ENCODE measurements at regions not wholly inside any gene's neighbourhood (a gene's known extent, or its start where the extent isn't known, plus 50 kb on each side); places are given as distances from the start of the nearest gene placed in this dataset.

GRCh38 chr12:23217158-23217557 lies 592.2 kb downstream of the ETNK1 start:
- Histone ChIP-seq H3K27me3 (no peaks in the 10 kb centered on the region), H3K36me3 (no peaks in the 10 kb centered on the region), H3K4me1 (peaks cover 0 to 13% (median 0%) of the 10 kb centered on the region in 3 donors), H3K4me3 (no peak overlapping the region), H3K9me3 (peaks cover 0 to 25% (median 0%) of the 10 kb centered on the region in 3 donors), H3K27ac (no peak overlapping the region)
- no peak for ATAC-seq
- TF ChIP-seq CTCF (IDR thresholded peaks at IDR 0.05): no peak
- no peak for TF ChIP-seq EP300 (IDR thresholded peaks at IDR 0.05)
- no peak for TF ChIP-seq POLR2A (IDR thresholded peaks at IDR 0.05)
- no peak for TF ChIP-seq POLR2AphosphoS5 (IDR thresholded peaks at IDR 0.05)

- Histone ChIP-seq H3K4me3 (no peak overlapping the region), H3K27ac (no peak overlapping the region), H3K36me3 (no peaks in the 10 kb centered on the region), H3K4me1 (peaks cover 0 to 8% (median 0%) of the 10 kb centered on the region in 3 donors), H3K27me3 (no peaks in the 10 kb centered on the region), H3K9me3 (peaks cover 0 to 25% (median 0%) of the 10 kb centered on the region in 3 donors)
- no peak for ATAC-seq
- TF ChIP-seq POLR2A (IDR thresholded peaks at IDR 0.05) (no peak), EP300 (IDR thresholded peaks at IDR 0.05) (no peak), POLR2AphosphoS5 (IDR thresholded peaks at IDR 0.05) (no peak), CTCF (IDR thresholded peaks at IDR 0.05) (no peak)
- WGBS, 2 donors (ENCODE audit: low coverage in 1 of 2): 89 to 96% methylated on average over 2 of the region's 2 CpGs
These were observed 592.7 kb downstream of the ETNK1 start for GRCh38 chr12:23217667-23218066.

GRCh38 chr12:23221066-23221465 lies 596.1 kb downstream of the ETNK1 start:
- Histone ChIP-seq H3K9me3 (peaks cover 0 to 7% (median 0%) of the 10 kb centered on the region in 3 donors), H3K36me3 (no peaks in the 10 kb centered on the region), H3K4me3 (no peak overlapping the region), H3K27ac (no peak overlapping the region), H3K27me3 (no peaks in the 10 kb centered on the region), H3K4me1 (peaks cover 0 to 17% (median 0%) of the 10 kb centered on the region in 3 donors)
- 74 to 100% methylated on average over 3 to 4 of the region's 4 CpGs for WGBS, 2 donors (ENCODE audit: low coverage in 1 of 2)
- TF ChIP-seq POLR2A (IDR thresholded peaks at IDR 0.05) (no peak), CTCF (IDR thresholded peaks at IDR 0.05) (no peak)
- no peak for ATAC-seq

GRCh38 chr12:23221926-23222325 lies 597.0 kb downstream of the ETNK1 start:
- Histone ChIP-seq H3K36me3 (no peaks in the 10 kb centered on the region), H3K4me3 (no peak overlapping the region), H3K27me3 (no peaks in the 10 kb centered on the region), H3K27ac (no peak overlapping the region), H3K4me1 (peaks cover 0 to 18% (median 0%) of the 10 kb centered on the region in 3 donors), H3K9me3 (no peaks in the 10 kb centered on the region)
- TF ChIP-seq CTCF (IDR thresholded peaks at IDR 0.05): no peak
- no peak for TF ChIP-seq POLR2AphosphoS5 (IDR thresholded peaks at IDR 0.05)
- TF ChIP-seq EP300 (IDR thresholded peaks at IDR 0.05): no peak
- no peak for TF ChIP-seq POLR2A (IDR thresholded peaks at IDR 0.05)
- ATAC-seq: no peak
- whole genome bisulfite sequencing, 2 donors (ENCODE audit: low coverage in 1 of 2): 58 to 100% methylated on average over 1 of the region's 1 CpG

GRCh38 chr12:23222801-23223200 lies 597.8 kb downstream of the ETNK1 start:
- Histone ChIP-seq H3K4me1 (peaks cover 0 to 18% (median 0%) of the 10 kb centered on the region in 3 donors), H3K9me3 (no peaks in the 10 kb centered on the region), H3K4me3 (no peak overlapping the region), H3K27ac (no peak overlapping the region), H3K36me3 (no peaks in the 10 kb centered on the region), H3K27me3 (no peaks in the 10 kb centered on the region)
- TF ChIP-seq EP300 (IDR thresholded peaks at IDR 0.05): no peak
- TF ChIP-seq POLR2AphosphoS5 (IDR thresholded peaks at IDR 0.05): no peak
- TF ChIP-seq CTCF (IDR thresholded peaks at IDR 0.05): no peak
- no peak for TF ChIP-seq POLR2A (IDR thresholded peaks at IDR 0.05)
- WGBS, 2 donors (ENCODE audit: low coverage in 1 of 2): 81% methylated on average over 3 of the region's 3 CpGs; no CpG with 5 or more reads in 1 of the 2 donors
- ATAC-seq: no peak
